HEK293 (cell line): ENCODE measurements at regions not wholly inside any gene's neighbourhood (a gene's known extent, or its start where the extent isn't known, plus 50 kb on each side); places are given as distances from the start of the nearest gene placed in this dataset.

ENCODE experiments used
- CTCF ChIA-PET: fragments of 350-600 bp; formaldehyde crosslinking; extraction: SDS; loops from one replicate; lab custom pipeline; 2021; ENCODE audit warnings: antibody characterized with exemption; lab: Yijun Ruan, JAX
- POLR2A ChIA-PET: fragments of 300-600 bp; formaldehyde crosslinking; extraction: SDS; loops from one replicate; lab custom pipeline; 2020; ENCODE audit warnings: antibody characterized with exemption, inconsistent platforms; lab: Yijun Ruan, JAX
- H3K27ac ChIP-seq: fragments of 200-500 bp; sonication (Bioruptor generic); 2 replicates; pipeline ENCODE4 v1.5.1; 2014; ENCODE audit warnings: low read depth, low read length, control low read depth, inconsistent platforms; ENCODE audit errors: extremely low read depth
- H3K36me3 ChIP-seq, 2 experiments: fragments of 200-500 bp in 1 of 2; sonication (Bioruptor generic) in 1 of 2; 1 replicate in 1 of 2; 2 replicates in 1 of 2; pipeline ENCODE4 v1.5.1; 2014 to 2017; ENCODE audit warnings: inconsistent platforms in 2 of 2, low read length in 2 of 2; ENCODE audit not compliant: control insufficient read depth in 2 of 2, insufficient read depth in 1 of 2
- H3K4me1 ChIP-seq: fragments of 200-500 bp; sonication (Bioruptor generic); 2 replicates; pipeline ENCODE4 v1.5.1; 2014; ENCODE audit warnings: mild to moderate bottlenecking, low read length, inconsistent platforms; ENCODE audit not compliant: control insufficient read depth, insufficient read depth
- H3K4me3 ChIP-seq: 2 replicates; pipeline ENCODE4 v1.5.1; 2011; ENCODE audit warnings: low read depth, mild to moderate bottlenecking, control low read depth, low read length, moderate library complexity
- H3K9me3 ChIP-seq: fragments of 200-500 bp; sonication (Bioruptor generic); 2 replicates; pipeline ENCODE4 v1.5.1; 2014; ENCODE audit warnings: low read depth, low read length, inconsistent platforms; ENCODE audit not compliant: control insufficient read depth, insufficient read depth
- GLI4 ChIP-seq: fragments of 450-650 bp; formaldehyde crosslinking; IDR thresholded peaks from 2 replicates; pipeline ENCODE4 v1.5.1; 2016; ENCODE audit warnings: missing biosample characterization, missing genetic modification characterization
- HIC1 ChIP-seq: fragments of 450-650 bp; formaldehyde crosslinking; IDR thresholded peaks from 2 replicates; pipeline ENCODE4 v1.5.1; 2016; ENCODE audit warnings: missing biosample characterization, missing genetic modification characterization
- OSR2 ChIP-seq: fragments of 450-650 bp; formaldehyde crosslinking; IDR thresholded peaks from 2 replicates; pipeline ENCODE4 v1.5.1; 2016; ENCODE audit warnings: missing biosample characterization, missing genetic modification characterization
- REPIN1 ChIP-seq: fragments of 450-650 bp; formaldehyde crosslinking; IDR thresholded peaks from 2 replicates; pipeline ENCODE4 v1.5.1; 2017; ENCODE audit warnings: missing biosample characterization, missing genetic modification characterization, low read depth
- TRIM28 ChIP-seq: IDR thresholded peaks from 2 replicates; pipeline ENCODE4 v1.6.1; 2011; ENCODE audit warnings: low read length, control low read depth, borderline replicate concordance
- ZBTB44 ChIP-seq: fragments of 450-650 bp; IDR thresholded peaks from 2 replicates; pipeline ENCODE4 v1.5.1; 2018; ENCODE audit warnings: missing biosample characterization, mild to moderate bottlenecking, missing genetic modification characterization
- ZFP37 ChIP-seq: fragments of 450-650 bp; formaldehyde crosslinking; IDR thresholded peaks from 2 replicates; pipeline ENCODE4 v1.5.1; 2016; ENCODE audit warnings: missing biosample characterization, missing genetic modification characterization
- ZIC2 ChIP-seq: fragments of 450-650 bp; formaldehyde crosslinking; IDR thresholded peaks from 2 replicates; pipeline ENCODE4 v1.5.1; 2016; ENCODE audit warnings: missing biosample characterization, missing genetic modification characterization
- ZNF121 ChIP-seq: fragments of 450-650 bp; formaldehyde crosslinking; IDR thresholded peaks from 2 replicates; pipeline ENCODE4 v1.5.1; 2016; ENCODE audit warnings: missing biosample characterization, missing genetic modification characterization
- ZNF146 ChIP-seq: fragments of 450-650 bp; formaldehyde crosslinking; IDR thresholded peaks from 2 replicates; pipeline ENCODE4 v1.5.1; 2016; ENCODE audit warnings: missing biosample characterization, missing genetic modification characterization
- ZNF211 ChIP-seq: fragments of 450-650 bp; formaldehyde crosslinking; IDR thresholded peaks from 2 replicates; pipeline ENCODE4 v1.5.1; 2016; ENCODE audit warnings: low read depth, missing biosample characterization, missing genetic modification characterization
- ZNF223 ChIP-seq: fragments of 450-650 bp; formaldehyde crosslinking; IDR thresholded peaks from 2 replicates; pipeline ENCODE4 v1.5.1; 2016; ENCODE audit warnings: missing biosample characterization, missing genetic modification characterization
- ZNF362 ChIP-seq: fragments of 450-650 bp; formaldehyde crosslinking; IDR thresholded peaks from 2 replicates; pipeline ENCODE4 v1.5.1; 2016; ENCODE audit warnings: missing biosample characterization, missing genetic modification characterization
- ZNF366 ChIP-seq: fragments of 450-650 bp; formaldehyde crosslinking; conservative IDR thresholded peaks from 2 replicates; pipeline ENCODE4 v1.5.1; 2016; ENCODE audit warnings: missing biosample characterization, missing genetic modification characterization
- ZNF37A ChIP-seq: fragments of 450-650 bp; IDR thresholded peaks from 2 replicates; pipeline ENCODE4 v1.5.1; 2018; ENCODE audit warnings: missing biosample characterization, missing genetic modification characterization
- ZNF426 ChIP-seq: fragments of 450-650 bp; formaldehyde crosslinking; IDR thresholded peaks from 2 replicates; pipeline ENCODE4 v1.5.1; 2017; ENCODE audit warnings: missing biosample characterization, missing genetic modification characterization, mild to moderate bottlenecking, inconsistent platforms, moderate library complexity
- ZNF549 ChIP-seq: fragments of 450-650 bp; IDR thresholded peaks from 2 replicates; pipeline ENCODE4 v1.5.1; 2018; ENCODE audit warnings: missing biosample characterization, missing genetic modification characterization, mild to moderate bottlenecking, inconsistent platforms, moderate library complexity
- ZNF555 ChIP-seq: fragments of 450-650 bp; formaldehyde crosslinking; conservative IDR thresholded peaks from 2 replicates; pipeline ENCODE4 v1.5.1; 2017; ENCODE audit warnings: missing biosample characterization, mild to moderate bottlenecking, missing genetic modification characterization, inconsistent platforms
- ZNF623 ChIP-seq: fragments of 450-650 bp; formaldehyde crosslinking; IDR thresholded peaks from 2 replicates; pipeline ENCODE4 v1.5.1; 2016; ENCODE audit warnings: missing biosample characterization, missing genetic modification characterization
- ZNF76 ChIP-seq: fragments of 450-650 bp; formaldehyde crosslinking; IDR thresholded peaks from 2 replicates; pipeline ENCODE4; 2016; ENCODE audit warnings: low read depth, missing biosample characterization, missing genetic modification characterization, borderline replicate concordance
- TF ChIP-seq, protein P1 (sequence below): fragments of 450-650 bp; formaldehyde crosslinking; IDR thresholded peaks from 2 replicates; pipeline ENCODE4 v1.5.1; 2016; ENCODE audit warnings: missing biosample characterization, missing genetic modification characterization, borderline replicate concordance
- TF ChIP-seq, protein P2 (sequence below): fragments of 450-650 bp; formaldehyde crosslinking; IDR thresholded peaks from 2 replicates; pipeline ENCODE4 v1.5.1; 2017; ENCODE audit warnings: missing biosample characterization, mild to moderate bottlenecking, missing genetic modification characterization, moderate library complexity

GRCh38 chr6:132937466-132937906, 123.1 kb downstream of the RPS12 start (continued):
- no peak for TF ChIP-seq ZBTB44 (tag by site-specific recombination)
- TF ChIP-seq, all 188 proteins: peak for 14

DNA sequence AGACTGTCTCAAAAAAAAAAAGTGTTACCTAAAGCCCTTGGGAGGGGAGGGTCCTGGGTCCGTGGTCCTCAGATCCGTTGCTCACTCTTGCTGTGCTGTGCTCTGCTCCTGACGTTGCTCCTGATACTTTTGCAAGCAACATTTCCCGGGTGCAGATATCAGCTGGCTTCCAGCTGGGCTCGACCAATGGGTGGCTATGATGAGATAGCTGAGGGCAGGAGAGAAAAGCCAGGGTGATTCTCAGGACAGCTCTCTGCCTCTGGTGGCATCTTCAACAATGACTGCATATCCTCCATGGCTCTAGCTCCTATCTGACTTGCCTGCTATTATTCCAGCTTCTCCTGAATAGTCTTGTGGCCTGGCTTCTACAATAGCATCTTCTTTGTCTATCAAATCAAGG, 134.5 kb downstream of the RPS12 start:
- Histone ChIP-seq H3K27ac (no peak overlapping the region), H3K4me3 (no peak overlapping the region), H3K9me3 (no peaks in the 10 kb centered on the region), H3K36me3 (no peaks in the 10 kb centered on the region), H3K4me1 (no peaks in the 10 kb centered on the region)
- CTCF ChIA-PET: interaction anchor here (0.6 to 2.5 kb wide), 3 partner anchors 11 to 1095 kb away, joined by 3 to 7 read pairs (median 3); no protein-coding TSS in a partner anchor
- TF ChIP-seq ZNF211 (tag by site-specific recombination) (no peak), ZNF366 (no peak), ZNF76 (tag by site-specific recombination) (no peak), ZNF223 (no peak), ZNF146 (tag by site-specific recombination) (no peak), ZNF426 (tag by site-specific recombination) (no peak), ZNF623 (no peak), GLI4 (tag by site-specific recombination) (no peak)
- TF ChIP-seq, protein P1, sequence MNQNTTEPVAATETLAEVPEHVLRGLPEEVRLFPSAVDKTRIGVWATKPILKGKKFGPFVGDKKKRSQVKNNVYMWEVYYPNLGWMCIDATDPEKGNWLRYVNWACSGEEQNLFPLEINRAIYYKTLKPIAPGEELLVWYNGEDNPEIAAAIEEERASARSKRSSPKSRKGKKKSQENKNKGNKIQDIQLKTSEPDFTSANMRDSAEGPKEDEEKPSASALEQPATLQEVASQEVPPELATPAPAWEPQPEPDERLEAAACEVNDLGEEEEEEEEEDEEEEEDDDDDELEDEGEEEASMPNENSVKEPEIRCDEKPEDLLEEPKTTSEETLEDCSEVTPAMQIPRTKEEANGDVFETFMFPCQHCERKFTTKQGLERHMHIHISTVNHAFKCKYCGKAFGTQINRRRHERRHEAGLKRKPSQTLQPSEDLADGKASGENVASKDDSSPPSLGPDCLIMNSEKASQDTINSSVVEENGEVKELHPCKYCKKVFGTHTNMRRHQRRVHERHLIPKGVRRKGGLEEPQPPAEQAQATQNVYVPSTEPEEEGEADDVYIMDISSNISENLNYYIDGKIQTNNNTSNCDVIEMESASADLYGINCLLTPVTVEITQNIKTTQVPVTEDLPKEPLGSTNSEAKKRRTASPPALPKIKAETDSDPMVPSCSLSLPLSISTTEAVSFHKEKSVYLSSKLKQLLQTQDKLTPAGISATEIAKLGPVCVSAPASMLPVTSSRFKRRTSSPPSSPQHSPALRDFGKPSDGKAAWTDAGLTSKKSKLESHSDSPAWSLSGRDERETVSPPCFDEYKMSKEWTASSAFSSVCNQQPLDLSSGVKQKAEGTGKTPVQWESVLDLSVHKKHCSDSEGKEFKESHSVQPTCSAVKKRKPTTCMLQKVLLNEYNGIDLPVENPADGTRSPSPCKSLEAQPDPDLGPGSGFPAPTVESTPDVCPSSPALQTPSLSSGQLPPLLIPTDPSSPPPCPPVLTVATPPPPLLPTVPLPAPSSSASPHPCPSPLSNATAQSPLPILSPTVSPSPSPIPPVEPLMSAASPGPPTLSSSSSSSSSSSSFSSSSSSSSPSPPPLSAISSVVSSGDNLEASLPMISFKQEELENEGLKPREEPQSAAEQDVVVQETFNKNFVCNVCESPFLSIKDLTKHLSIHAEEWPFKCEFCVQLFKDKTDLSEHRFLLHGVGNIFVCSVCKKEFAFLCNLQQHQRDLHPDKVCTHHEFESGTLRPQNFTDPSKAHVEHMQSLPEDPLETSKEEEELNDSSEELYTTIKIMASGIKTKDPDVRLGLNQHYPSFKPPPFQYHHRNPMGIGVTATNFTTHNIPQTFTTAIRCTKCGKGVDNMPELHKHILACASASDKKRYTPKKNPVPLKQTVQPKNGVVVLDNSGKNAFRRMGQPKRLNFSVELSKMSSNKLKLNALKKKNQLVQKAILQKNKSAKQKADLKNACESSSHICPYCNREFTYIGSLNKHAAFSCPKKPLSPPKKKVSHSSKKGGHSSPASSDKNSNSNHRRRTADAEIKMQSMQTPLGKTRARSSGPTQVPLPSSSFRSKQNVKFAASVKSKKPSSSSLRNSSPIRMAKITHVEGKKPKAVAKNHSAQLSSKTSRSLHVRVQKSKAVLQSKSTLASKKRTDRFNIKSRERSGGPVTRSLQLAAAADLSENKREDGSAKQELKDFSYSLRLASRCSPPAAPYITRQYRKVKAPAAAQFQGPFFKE (tag by site-specific recombination): no peak
- POLR2A ChIA-PET: no interaction called here

- H3K4me3 ChIP-seq: no peak overlapping the region
- no peaks in the 10 kb centered on the region for H3K36me3 ChIP-seq
- no peaks in the 10 kb centered on the region for H3K4me1 ChIP-seq
- H3K27ac ChIP-seq: no peak overlapping the region
- POLR2A ChIA-PET: no interaction called here
- no peaks in the 10 kb centered on the region for H3K9me3 ChIP-seq
- CTCF ChIA-PET: interaction anchor here (2.5 to 4.8 kb wide), 2 partner anchors 12 to 13 kb away, joined by 7 to 36 read pairs; no protein-coding TSS in a partner anchor
- TF ChIP-seq ZNF362 (tag by site-specific recombination): no peak
- no peak for TF ChIP-seq HIC1 (tag by site-specific recombination)
- no peak for TF ChIP-seq REPIN1 (tag by site-specific recombination)
- TF ChIP-seq ZIC2 (tag by site-specific recombination): no peak
- no peak for TF ChIP-seq TRIM28
- no peak for TF ChIP-seq ZFP37 (tag by site-specific recombination)
- TF ChIP-seq ZNF37A (tag by site-specific recombination): no peak
- TF ChIP-seq OSR2: no peak
- no peak for TF ChIP-seq ZNF555
- TF ChIP-seq ZNF549: no peak
- TF ChIP-seq ZNF121: no peak
- TF ChIP-seq, protein P2, sequence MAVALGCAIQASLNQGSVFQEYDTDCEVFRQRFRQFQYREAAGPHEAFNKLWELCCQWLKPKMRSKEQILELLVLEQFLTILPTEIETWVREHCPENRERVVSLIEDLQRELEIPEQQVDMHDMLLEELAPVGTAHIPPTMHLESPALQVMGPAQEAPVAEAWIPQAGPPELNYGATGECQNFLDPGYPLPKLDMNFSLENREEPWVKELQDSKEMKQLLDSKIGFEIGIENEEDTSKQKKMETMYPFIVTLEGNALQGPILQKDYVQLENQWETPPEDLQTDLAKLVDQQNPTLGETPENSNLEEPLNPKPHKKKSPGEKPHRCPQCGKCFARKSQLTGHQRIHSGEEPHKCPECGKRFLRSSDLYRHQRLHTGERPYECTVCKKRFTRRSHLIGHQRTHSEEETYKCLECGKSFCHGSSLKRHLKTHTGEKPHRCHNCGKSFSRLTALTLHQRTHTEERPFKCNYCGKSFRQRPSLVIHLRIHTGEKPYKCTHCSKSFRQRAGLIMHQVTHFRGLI: no peak
Observed at GRCh38 chr6:132950566-132950965, 136.2 kb downstream of the RPS12 start.
